OCI-LY3 (cell line): ENCODE measurements at regions not wholly inside any gene's neighbourhood (a gene's known extent, or its start where the extent isn't known, plus 50 kb on each side); places are given as distances from the start of the nearest gene placed in this dataset.

Source experiments
- H2AFZ ChIP-seq: fragments of 200-600, 300-600 bp; shearing (Covaris generic); 2 replicates; pipeline ENCODE4 v1.6.0; 2014; ENCODE audit warnings: antibody characterized with exemption, low read depth, low read length
- H3K27ac ChIP-seq: fragments of 200-600, 300-600 bp; sonication (generic); 2 replicates; pipeline ENCODE4 v1.5.1; 2014; ENCODE audit warnings: mild to moderate bottlenecking, low read length, moderate library complexity, mixed read lengths
- H3K27me3 ChIP-seq: fragments of 200-600, 300-600 bp; sonication (generic); 2 replicates; pipeline ENCODE4 v1.6.1; 2014; ENCODE audit warnings: low read depth, low read length, mixed read lengths
- H3K36me3 ChIP-seq: fragments of 200-600, 300-600 bp; sonication (generic); replicated peaks from 2 replicates; pipeline ENCODE3; 2014; ENCODE audit warnings: low read depth, low read length, mixed read lengths
- H3K4me1 ChIP-seq: fragments of 300-600, 200-600 bp; sonication (generic); 2 replicates; pipeline ENCODE4 v1.6.1; 2014; ENCODE audit warnings: low read length, mixed read lengths
- H3K4me2 ChIP-seq: fragments of 200-600, 300-600 bp; sonication (generic); 2 replicates; pipeline ENCODE4 v1.6.1; 2014; ENCODE audit warnings: low read length, mixed read lengths
- H3K4me3 ChIP-seq: fragments of 300-600, 200-600 bp; sonication (generic); 2 replicates; pipeline ENCODE4 v1.5.1; 2014; ENCODE audit warnings: antibody characterized with exemption, mild to moderate bottlenecking, low read length, moderate library complexity
- H3K79me2 ChIP-seq: fragments of 300-600, 200-600 bp; shearing (Covaris generic); 2 replicates; pipeline ENCODE4 v1.6.1; 2014; ENCODE audit warnings: mild to moderate bottlenecking, low read length, mixed read lengths
- H3K9ac ChIP-seq: fragments of 300-600, 200-600 bp; shearing (Covaris generic); 2 replicates; pipeline ENCODE4 v1.6.0; 2014; ENCODE audit warnings: mild to moderate bottlenecking, low read length, moderate library complexity
- H3K9me3 ChIP-seq: fragments of 200-600, 300-600 bp; shearing (Covaris generic); 2 replicates; pipeline ENCODE4 v1.6.1; 2014; ENCODE audit warnings: low read length, mixed read lengths; ENCODE audit not compliant: insufficient read depth
- H4K20me1 ChIP-seq: fragments of 200-600, 300-600 bp; sonication (generic); 2 replicates; pipeline ENCODE4 v1.6.1; 2016; ENCODE audit warnings: low read length, mixed read lengths; ENCODE audit not compliant: insufficient read depth
- EZH2phosphoT487 ChIP-seq: fragments of 200-600 bp; shearing (Covaris generic); IDR thresholded peaks from 2 replicates; pipeline ENCODE4 v1.6.1; 2018; ENCODE audit warnings: antibody characterized with exemption, mixed run types, low read depth
- TF ChIP-seq, protein P1 (sequence below): fragments of 200-600, 300-600 bp; sonication (generic); IDR thresholded peaks from 2 replicates; pipeline ENCODE4 v1.5.1; 2014; ENCODE audit warnings: antibody characterized with exemption, low read length, low read depth

DNA sequence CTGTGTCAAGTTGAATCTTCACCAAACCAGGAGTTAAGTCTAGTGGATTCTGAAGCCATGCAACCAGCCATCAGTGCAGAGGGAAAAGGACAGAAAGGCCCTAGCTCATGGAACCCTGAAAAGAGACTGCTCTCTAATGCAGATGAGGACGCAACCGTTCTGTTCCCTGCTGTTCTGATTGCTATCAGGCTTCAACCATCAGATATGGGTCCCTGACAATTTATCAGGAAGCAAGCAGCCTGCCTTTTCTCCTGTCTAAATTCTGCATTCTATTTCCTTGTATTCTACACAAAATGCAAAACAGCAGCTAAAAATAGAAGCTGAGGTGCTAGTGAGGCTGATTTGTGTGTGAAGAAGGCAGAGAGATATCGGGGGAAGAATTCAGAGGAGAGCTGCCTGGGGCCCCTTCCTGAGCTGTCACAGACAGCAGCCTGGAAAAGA lies 68.4 kb upstream of the RTN4 start:
- Histone ChIP-seq H3K9me3 (no peaks in the 10 kb centered on the region), H3K79me2 (no peaks in the 10 kb centered on the region), H3K27ac (no peak overlapping the region), H3K4me1 (peaks cover 7% of the 10 kb centered on the region), H3K4me2 (peak overlapping the region; percentile 5; the same call in 1 of the 2 replicates), H4K20me1 (no peaks in the 10 kb centered on the region), H3K4me3 (no peak overlapping the region), H3K9ac (no peak overlapping the region), H3K36me3 (no peaks in the 10 kb centered on the region), H3K27me3 (no peaks in the 10 kb centered on the region), H2AFZ (no peak overlapping the region)
- TF ChIP-seq, protein P1, sequence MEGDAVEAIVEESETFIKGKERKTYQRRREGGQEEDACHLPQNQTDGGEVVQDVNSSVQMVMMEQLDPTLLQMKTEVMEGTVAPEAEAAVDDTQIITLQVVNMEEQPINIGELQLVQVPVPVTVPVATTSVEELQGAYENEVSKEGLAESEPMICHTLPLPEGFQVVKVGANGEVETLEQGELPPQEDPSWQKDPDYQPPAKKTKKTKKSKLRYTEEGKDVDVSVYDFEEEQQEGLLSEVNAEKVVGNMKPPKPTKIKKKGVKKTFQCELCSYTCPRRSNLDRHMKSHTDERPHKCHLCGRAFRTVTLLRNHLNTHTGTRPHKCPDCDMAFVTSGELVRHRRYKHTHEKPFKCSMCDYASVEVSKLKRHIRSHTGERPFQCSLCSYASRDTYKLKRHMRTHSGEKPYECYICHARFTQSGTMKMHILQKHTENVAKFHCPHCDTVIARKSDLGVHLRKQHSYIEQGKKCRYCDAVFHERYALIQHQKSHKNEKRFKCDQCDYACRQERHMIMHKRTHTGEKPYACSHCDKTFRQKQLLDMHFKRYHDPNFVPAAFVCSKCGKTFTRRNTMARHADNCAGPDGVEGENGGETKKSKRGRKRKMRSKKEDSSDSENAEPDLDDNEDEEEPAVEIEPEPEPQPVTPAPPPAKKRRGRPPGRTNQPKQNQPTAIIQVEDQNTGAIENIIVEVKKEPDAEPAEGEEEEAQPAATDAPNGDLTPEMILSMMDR, result no peak
- no peak for TF ChIP-seq EZH2phosphoT487

DNA sequence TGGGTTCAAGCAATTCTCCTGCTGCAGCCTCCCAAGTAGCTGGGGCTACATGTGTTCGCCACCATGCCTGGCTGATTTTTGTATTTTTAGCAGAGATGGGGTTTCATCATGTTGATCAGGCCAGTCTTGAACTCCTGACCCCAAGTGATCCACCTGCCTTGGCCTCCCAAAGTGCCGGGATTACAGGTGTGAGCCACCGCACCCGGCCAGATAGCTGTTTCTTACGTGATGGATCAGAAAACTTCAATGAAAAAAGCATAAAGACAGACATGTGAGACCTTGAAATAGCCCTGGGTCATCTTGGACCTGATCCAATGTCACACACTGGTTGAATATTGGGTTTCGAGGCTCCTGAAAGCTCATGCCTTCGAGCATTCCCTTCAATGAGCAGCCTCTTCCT lies 66.7 kb upstream of the RTN4 start:
- Histone ChIP-seq H2AFZ (no peak overlapping the region), H3K4me3 (no peak overlapping the region), H3K27me3 (no peaks in the 10 kb centered on the region), H3K36me3 (no peaks in the 10 kb centered on the region), H3K27ac (no peak overlapping the region), H3K9ac (no peak overlapping the region), H3K4me1 (peaks cover 14% of the 10 kb centered on the region), H3K79me2 (no peaks in the 10 kb centered on the region), H3K4me2 (no peak overlapping the region), H4K20me1 (no peaks in the 10 kb centered on the region), H3K9me3 (no peaks in the 10 kb centered on the region)
- TF ChIP-seq, protein P1, result no peak
- TF ChIP-seq EZH2phosphoT487, result no peak

DNA sequence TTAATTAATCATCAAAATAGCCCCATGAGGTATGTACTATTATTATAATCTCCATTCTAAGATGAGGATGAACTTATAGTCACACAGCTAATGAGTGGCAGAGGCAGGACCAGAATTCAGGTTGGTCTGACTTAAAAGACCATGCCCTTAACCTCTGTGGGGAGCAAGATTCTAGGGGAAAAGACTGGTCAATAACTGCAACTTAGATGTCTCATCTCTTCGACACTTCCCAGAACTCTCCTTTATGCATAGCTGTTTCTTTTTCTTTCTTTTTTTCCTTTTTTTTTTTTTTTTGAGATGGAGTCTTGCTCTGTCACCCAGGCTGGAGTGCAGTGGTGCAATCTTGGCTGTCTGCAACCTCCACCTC lies 66.3 kb upstream of the RTN4 start:
- H2AFZ ChIP-seq, result no peak overlapping the region
- TF ChIP-seq, protein P1, result no peak
- no peak for TF ChIP-seq EZH2phosphoT487
- H3K4me2 ChIP-seq, result no peak overlapping the region
- no peak overlapping the region for H3K9ac ChIP-seq
- no peak overlapping the region for H3K27ac ChIP-seq
- no peaks in the 10 kb centered on the region for H3K27me3 ChIP-seq
- no peaks in the 10 kb centered on the region for H4K20me1 ChIP-seq
- H3K79me2 ChIP-seq, result no peaks in the 10 kb centered on the region
- peaks cover 14% of the 10 kb centered on the region for H3K4me1 ChIP-seq
- H3K36me3 ChIP-seq, result no peaks in the 10 kb centered on the region
- H3K9me3 ChIP-seq, result no peaks in the 10 kb centered on the region
- no peak overlapping the region for H3K4me3 ChIP-seq

DNA sequence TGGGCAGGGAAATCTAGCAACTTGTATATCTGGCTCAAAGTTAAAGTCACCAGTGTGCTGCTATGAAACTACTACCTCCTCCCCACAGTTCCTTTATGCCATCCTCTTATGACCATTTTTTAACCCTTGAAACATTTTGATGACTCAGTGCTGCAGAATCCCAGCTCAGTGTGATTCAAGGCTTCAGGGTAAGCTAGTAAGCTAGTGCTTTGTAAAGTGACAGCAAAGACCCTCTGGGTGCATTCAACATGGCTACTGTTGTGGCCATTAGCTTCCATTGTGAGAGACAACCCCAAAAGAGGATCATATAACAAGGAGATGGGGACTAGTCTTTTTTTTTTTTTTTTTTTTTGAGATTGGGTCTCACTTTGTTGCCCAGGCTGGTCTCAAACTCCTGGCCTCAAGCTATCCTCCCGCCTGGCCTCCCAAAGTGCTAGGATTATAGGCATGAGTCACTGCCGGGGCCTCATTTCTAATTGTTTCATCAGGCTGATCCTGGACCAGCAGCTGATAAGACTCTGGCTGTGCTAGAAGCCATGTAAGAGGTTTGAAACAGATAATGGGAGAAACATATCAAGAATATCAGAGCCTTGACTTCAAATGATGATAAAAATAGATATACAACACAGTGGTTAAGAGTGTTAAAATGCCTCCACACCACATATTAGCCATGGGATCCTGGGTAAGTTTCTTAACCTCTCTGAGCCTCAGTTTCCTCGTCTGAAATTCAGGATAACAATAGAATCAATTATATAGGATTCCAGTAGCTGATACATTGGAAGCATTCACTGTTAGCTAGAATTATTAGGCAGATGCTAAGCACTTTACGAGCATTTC lies 65.7 kb upstream of the RTN4 start:
- H3K79me2 ChIP-seq, result no peaks in the 10 kb centered on the region
- H3K4me3 ChIP-seq, result no peak overlapping the region
- no peaks in the 10 kb centered on the region for H4K20me1 ChIP-seq
- H3K27me3 ChIP-seq, result no peaks in the 10 kb centered on the region
- no peaks in the 10 kb centered on the region for H3K9me3 ChIP-seq
- no peak overlapping the region for H3K9ac ChIP-seq
- H3K4me1 ChIP-seq, result peaks cover 14% of the 10 kb centered on the region
- no peaks in the 10 kb centered on the region for H3K36me3 ChIP-seq
- no peak overlapping the region for H3K4me2 ChIP-seq
- no peak for TF ChIP-seq EZH2phosphoT487
- TF ChIP-seq, protein P1, result no peak
- no peak overlapping the region for H3K27ac ChIP-seq
- no peak overlapping the region for H2AFZ ChIP-seq
